CD4-positive, alpha-beta T cell treated with Interleukin-15 for 4 hours (primary cell): ENCODE measurements at regions not wholly inside any gene's neighbourhood (a gene's known extent, or its start where the extent isn't known, plus 50 kb on each side); places are given as distances from the start of the nearest gene placed in this dataset.
"Not testable (repeated sequence)": the region's sequence is repeated elsewhere in the genome, so short reads cannot be mapped to it uniquely, and the experiment has no call there.

Experiments used
- DNase-seq: peaks from one replicate; pipeline ENCODE4 v3.0.0-alpha.2; 2020; ENCODE audit warnings: low spot score

GRCh38 chr1:90824551-90824950 is 107.4 kb upstream of the BARHL2 start:
- no peak for DNase-seq

GRCh38 chr1:90823686-90824085 is 106.6 kb upstream of the BARHL2 start:
- DNase-seq, result no peak

- DNase-seq, result no peak
Measured at GRCh38 chr1:90821788-90822359, 104.8 kb upstream of the BARHL2 start.

- no peak for DNase-seq
Measured at GRCh38 chr1:90821152-90821787, 104.2 kb upstream of the BARHL2 start.

DNA sequence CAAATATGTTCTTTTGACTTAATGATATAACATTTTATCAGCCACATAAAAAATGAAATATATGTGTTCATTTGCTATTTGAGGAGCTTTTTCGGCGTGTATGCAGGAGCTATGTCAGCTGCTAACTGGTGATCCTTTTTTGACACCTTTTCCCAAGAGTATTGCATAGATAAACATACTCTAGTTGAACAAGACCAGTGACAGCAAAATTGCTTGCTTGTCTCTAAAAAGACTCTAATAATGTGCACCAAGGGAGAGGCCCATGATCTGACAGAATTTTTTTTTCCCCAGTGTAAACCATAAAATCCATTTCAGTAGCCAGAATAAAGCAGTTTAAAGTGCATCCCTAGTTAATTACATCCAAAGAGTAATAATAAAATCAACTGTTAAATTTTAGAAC is 103.6 kb upstream of the BARHL2 start:
- DNase-seq, result no peak

DNA sequence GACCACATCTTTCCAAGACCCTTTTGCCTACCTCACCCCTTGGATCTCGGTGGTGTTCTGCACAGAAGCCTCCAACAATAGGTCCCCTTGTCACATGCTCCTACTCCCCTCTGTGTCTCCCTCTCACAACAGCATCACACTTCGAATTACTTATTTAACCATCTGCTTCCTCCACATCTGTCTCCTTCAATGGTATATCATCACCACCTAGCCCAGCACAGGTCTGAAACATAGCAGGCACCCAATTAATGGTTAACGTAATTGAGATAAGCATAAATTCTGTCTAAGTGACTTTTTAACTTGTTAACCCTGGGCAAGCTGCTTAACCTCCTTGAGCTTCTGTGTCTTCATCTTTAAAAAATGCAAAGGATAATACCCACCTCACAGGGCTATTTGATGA is 100.3 kb upstream of the BARHL2 start:
- DNase-seq, result no peak

- not testable (repeated sequence) for DNase-seq
Measured at GRCh38 chr1:90812237-90812636, 95.1 kb upstream of the BARHL2 start.

DNA sequence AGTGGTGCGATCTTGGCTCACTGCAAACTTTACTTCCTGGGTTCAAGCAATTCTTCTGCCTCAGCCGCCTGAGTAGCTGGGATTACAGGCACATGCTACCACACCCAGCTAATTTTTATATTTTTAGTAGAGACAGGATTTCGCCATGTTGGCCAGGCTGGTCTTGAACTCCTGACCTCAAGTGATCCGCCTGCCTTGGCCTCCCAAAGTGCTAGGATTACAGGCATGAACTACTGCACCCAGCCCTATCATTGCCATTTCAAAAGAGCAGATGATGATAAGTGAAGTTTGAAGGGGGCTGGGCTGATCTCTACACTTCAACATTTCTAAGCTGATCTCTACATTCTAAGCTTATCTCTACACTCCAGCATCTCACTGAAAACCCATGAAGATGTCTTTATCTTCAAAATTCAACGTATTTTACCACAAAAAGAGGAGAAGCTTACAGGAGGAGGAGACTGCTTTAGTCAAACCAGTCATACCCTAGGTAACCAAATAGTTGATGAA is 94.4 kb upstream of the BARHL2 start:
- not testable (repeated sequence) for DNase-seq

DNA sequence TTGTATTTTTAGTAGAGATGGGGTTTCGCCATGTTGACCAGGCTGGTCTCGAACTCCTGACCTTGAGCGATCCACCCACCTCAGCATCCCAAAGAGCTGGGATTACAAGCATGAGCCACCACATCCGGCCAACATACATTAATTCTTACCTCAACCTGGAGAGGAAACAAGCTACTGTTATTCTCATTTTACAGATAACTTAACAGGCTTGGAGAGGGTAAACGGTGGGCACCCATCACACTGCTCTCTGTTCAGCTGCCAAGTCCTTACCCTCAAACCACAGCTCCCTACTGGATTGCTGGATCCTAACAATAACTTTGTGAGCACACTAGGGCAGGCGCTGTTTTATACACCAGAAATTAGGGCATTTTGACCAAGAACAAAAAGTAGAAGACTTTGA is 93.6 kb upstream of the BARHL2 start:
- no peak for DNase-seq

DNA sequence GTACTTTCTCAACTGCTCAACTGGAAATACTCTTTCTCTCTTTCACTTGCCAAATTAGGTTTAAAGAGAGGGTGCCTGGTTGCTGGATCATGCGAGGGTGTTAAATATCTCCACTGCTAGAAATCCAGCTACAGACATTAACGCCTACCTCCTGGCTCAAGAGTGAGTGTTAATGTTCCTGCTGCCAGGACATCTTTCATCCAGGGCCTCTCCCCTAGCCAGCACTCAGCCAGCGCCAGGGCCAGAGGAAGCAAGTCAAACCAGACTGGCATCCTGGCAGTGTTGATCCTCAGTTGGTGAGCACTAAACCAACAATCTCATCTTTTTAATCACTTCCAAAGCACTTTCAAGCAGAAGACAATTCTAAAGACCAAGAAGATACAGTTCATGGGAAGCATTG is 92.9 kb upstream of the BARHL2 start:
- no peak for DNase-seq

- DNase-seq, result no peak
Measured at GRCh38 chr1:90809093-90809492, 92.0 kb upstream of the BARHL2 start.

GRCh38 chr1:90807329-90807728 is 90.2 kb upstream of the BARHL2 start:
- no peak for DNase-seq

GRCh38 chr1:90802622-90803021 is 85.5 kb upstream of the BARHL2 start:
- DNase-seq, result no peak

DNA sequence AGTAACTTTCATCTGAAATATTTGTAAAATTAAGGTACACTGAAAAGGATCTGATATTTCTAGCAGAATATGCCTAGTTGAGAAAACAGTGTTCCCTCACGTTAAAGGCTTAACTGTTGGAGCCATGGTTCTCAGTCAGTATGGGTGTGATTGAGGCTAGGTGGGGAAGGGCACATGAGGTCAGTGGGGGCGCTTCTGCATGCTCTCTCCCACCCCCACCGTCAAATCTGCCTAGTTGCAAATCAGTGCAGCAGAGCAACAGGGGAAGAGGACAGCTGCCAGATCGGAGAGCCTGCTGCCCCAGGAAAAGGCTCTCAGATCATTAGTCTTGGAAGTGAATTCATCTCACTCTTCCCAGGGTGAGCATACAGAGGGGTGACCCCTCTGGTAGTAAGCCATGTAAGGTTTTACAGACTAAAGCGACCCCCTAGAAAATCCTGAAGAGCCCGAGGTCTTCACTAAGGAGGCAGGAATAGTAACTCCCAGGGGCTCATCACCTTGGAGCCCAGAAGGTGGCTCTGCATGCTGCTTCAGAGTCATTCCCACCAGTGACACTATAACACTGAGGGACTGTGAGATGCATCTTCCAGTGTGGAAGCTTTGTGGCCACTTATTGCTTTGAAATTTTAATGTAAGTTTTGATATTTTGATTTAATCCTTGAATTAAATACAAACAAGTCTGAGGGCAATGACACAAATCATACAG is 83.1 kb upstream of the BARHL2 start:
- no peak for DNase-seq

DNA sequence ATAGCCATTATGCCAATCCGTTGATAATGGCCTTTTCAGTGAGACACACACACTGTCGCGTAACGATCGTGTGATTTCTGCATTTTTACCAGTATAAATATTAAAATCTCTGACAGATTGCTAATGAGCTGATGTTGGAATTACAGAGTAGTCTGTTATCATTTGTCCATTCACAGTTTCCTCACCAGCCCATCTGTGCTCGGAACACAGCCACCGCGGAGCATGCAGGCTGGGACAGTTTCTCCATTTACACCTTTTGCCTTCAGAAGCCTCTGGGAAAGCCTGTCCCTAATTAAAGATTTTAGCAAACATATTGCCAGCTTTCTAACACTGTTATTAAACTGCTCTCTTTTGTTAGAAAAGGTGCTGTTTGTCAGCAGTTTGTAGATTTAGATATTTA is 82.2 kb upstream of the BARHL2 start:
- DNase-seq, result no peak

DNA sequence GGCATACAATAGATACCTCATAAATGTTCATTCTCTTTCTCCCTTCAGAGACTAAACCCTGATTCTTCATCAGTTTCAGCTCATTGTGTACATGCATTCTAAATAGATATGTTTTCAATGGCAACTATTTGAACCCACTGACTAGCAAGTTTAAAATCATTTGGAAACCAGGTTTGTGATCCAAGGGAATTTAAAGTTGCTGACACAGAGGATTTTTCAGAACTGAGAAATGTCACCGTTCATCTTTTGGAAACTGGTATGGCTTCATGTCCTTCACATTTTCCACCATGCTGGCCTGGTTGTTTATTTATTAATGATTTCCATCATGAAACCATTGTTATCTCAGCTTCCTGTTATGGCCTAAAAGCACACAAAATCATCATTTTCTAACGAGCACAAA is 81.8 kb upstream of the BARHL2 start:
- no peak for DNase-seq

GRCh38 chr1:90798344-90798743 is 81.2 kb upstream of the BARHL2 start:
- no peak for DNase-seq

DNA sequence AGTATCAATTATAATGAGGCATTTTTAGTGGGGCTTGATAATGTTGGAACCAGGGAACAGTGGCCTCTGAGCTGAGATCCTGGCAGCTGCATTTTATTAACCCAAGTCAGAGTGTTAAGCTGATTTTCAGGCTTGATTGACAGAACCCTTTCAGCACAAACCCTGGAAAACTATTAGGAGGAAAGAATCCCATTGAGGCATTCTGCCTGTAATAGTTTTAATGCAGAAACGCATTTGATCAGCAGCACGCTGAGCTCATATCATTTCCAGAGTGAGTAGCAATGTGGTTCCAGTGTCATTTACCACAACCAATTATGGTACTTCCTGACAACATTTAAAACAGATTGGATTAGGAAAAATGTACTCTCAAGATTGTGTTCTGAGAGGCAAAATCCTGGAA is 78.3 kb upstream of the BARHL2 start:
- no peak for DNase-seq

DNA sequence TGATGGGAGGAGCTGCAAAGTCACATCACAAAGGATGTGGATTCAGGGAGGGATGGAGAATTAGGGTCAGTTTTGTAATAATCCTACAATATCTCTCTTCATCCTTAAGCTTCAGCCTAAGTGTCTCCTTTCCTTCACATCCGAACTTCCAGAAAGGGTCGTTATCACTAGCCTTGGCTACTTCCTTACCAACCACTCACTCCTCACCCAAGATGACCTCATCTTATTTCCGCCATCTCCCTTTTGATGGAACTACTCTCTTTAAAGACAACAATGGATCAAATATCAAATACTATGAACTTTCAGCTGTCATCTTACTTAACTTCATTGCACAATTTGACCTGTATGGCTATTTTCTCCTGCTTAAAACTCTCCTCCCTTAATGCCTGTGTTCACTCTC is 69.6 kb upstream of the BARHL2 start:
- DNase-seq, result no peak

DNA sequence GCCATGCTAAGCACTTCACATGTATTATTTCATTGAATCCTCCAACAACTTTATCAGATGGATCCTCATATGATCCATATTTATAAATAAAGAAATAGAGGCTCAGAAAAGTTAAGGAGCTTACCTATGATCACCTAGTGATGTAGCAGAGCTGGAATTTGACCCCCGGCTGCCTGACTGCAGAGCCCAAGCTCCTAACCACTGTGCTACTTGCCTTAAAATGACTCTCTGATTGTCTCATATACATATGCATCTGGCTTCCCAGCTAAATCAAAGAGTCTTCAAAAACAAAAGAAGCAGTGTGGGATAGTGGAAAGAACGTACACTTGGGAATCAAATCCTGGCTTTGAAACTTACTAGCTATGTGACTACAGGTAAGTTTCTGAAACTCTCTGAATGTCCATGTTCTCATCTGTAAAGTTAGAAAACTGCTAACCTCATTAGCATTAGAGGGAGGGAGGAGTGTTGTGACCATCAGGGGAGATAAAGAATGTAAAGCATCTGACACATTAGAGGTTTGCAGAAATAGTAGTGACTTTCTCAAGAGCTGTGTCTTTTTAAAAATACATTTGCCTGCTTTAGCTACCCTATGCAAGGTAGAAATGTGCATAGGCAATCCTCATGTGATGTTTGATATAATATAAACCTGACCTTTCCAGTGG is 67.2 kb upstream of the BARHL2 start:
- DNase-seq, result no peak

DNA sequence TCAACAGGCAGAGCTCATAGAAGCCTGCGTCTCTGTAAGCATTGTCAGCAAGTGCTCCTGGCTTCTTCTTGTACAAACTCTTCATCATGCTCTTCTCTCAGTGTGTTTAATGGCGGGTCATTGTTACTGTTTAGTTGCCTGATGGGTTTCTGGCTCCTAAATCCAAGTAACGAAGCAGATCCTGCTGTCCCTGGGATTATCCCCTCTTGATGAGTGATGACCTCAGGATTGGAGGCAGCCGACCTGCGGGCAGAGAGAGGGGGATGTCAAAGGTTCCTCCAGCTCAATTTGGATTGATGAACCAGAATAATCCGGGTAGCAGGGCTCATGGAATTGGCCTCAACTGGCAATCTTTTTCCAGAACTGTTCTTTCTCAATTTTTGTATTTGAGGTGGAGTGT is 66.1 kb upstream of the BARHL2 start:
- no peak for DNase-seq

DNA sequence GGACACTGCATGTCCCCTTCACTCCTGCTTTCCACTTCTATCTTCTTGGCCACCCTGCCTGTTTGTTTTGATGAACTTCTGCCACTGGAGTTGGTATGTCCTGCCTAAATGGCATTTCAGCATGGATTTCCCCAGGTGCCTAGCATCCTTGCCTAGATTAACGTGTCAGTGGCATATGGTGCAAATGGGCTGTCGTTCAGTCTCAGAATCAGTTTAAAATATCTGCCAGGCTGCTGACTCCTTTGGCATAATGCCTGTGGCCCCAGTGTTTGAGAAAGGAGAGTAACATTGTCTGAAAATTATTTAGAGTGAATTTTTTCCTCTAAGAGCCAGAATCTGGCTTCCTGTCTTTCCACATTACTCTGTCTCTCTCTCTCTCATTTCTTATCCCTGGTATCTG is 64.9 kb upstream of the BARHL2 start:
- no peak for DNase-seq

DNA sequence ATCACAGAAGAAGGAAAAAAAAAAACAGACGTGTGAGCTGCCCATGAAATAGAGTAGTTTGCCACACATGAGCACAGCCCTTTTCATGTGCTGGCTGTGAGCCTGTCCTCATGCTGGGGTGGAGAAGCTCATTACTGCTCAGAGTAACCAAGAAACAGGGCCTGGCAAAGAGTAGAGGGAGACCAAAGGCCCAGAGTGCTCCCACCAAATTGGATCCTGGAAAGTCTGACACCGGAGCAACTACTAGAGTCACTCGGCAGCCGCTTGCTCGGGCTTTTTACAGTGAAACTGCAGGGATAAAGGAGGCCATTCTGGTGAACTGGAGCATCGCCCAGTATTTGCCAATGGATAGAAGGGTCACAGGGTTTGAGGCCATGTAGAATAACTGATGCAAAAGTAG is 64.4 kb upstream of the BARHL2 start:
- DNase-seq, result no peak
